IMR-90 (cell line): ENCODE measurements at regions not wholly inside any gene's neighbourhood (a gene's known extent, or its start where the extent isn't known, plus 50 kb on each side); places are given as distances from the start of the nearest gene placed in this dataset.

Source experiments
- ATAC-seq: fragments of 200-7000 bp; cut with Tn5 transposase; 2 replicates; pipeline ENCODE4 v1.9.1; 2020; ENCODE audit warnings: low read depth, mild to moderate bottlenecking, moderate library complexity
- BruUV-seq: library from RNA; stranded (reverse); fragments of 400-500 nt; replicated peaks from 2 replicates; lab custom pipeline; 2021; lab: Mats Ljungman, UMichigan
- CTCF ChIA-PET: fragments of 300-600 bp; formaldehyde crosslinking; extraction: SDS; loops from one replicate; lab custom pipeline; 2021; ENCODE audit warnings: antibody characterized with exemption; lab: Yijun Ruan, JAX
- POLR2A ChIA-PET: fragments of 300-600 bp; sonication (Branson Sonifier 250); formaldehyde crosslinking; loops from one replicate; lab custom pipeline; 2022; ENCODE audit warnings: antibody characterized with exemption; ENCODE audit not compliant: unreplicated experiment; lab: Charles Lee
- DNase-seq: peaks from one replicate; pipeline ENCODE4 v3.0.0; 2013
- H2AFZ ChIP-seq: replicated peaks from 2 replicates; pipeline ENCODE3; 2013; ENCODE audit warnings: low read length, mild to moderate bottlenecking; ENCODE audit not compliant: poor library complexity
- H2AK5ac ChIP-seq: 2 replicates; pipeline ENCODE4 v1.6.1; 2013; ENCODE audit warnings: low read depth, low read length, inconsistent platforms
- H2AK9ac ChIP-seq: replicated peaks from 2 replicates; pipeline ENCODE3; 2013; ENCODE audit warnings: mild to moderate bottlenecking, low read depth, low read length, moderate library complexity; ENCODE audit not compliant: poor library complexity
- H2BK120ac ChIP-seq: 2 replicates; pipeline ENCODE4 v1.6.1; 2013; ENCODE audit warnings: low read depth, low read length, inconsistent platforms
- H2BK15ac ChIP-seq: 3 replicates; pipeline ENCODE4 v1.6.1; 2013; ENCODE audit warnings: low read depth, low read length, inconsistent platforms
- H2BK20ac ChIP-seq: 2 replicates; pipeline ENCODE4 v1.6.1; 2013; ENCODE audit warnings: low read depth, mild to moderate bottlenecking, inconsistent platforms, low read length, moderate library complexity
- H2BK5ac ChIP-seq: 2 replicates; pipeline ENCODE4 v1.6.1; 2013; ENCODE audit warnings: mild to moderate bottlenecking, low read depth, low read length, inconsistent platforms; ENCODE audit not compliant: poor library complexity, severe bottlenecking
- H3K14ac ChIP-seq: replicated peaks from 2 replicates; pipeline ENCODE4 v1.6.1; 2013; ENCODE audit warnings: low read depth, low read length, inconsistent platforms
- H3K18ac ChIP-seq: 2 replicates; pipeline ENCODE4 v1.6.1; 2013; ENCODE audit warnings: low read depth, low read length, control low read depth
- H3K23ac ChIP-seq: 2 replicates; pipeline ENCODE4 v1.6.1; 2013; ENCODE audit warnings: low read depth, low read length, inconsistent platforms
- H3K27ac ChIP-seq: 2 replicates; pipeline ENCODE4 v1.5.1; 2013; ENCODE audit warnings: mild to moderate bottlenecking, control low read depth, low read length; ENCODE audit not compliant: insufficient read depth
- H3K27me3 ChIP-seq: 2 replicates; pipeline ENCODE4 v1.6.1; 2013; ENCODE audit warnings: low read length; ENCODE audit not compliant: control insufficient read depth, insufficient read depth
- H3K36me3 ChIP-seq: 2 replicates; pipeline ENCODE4 v1.6.1; 2013; ENCODE audit warnings: low read length, mixed read lengths; ENCODE audit not compliant: control insufficient read depth, insufficient read depth
- H3K4ac ChIP-seq: 2 replicates; pipeline ENCODE4 v1.6.1; 2013; ENCODE audit warnings: low read depth, low read length, inconsistent platforms
- H3K4me1 ChIP-seq: 2 replicates; pipeline ENCODE4 v1.6.1; 2013; ENCODE audit warnings: low read length, mixed read lengths; ENCODE audit not compliant: control insufficient read depth, insufficient read depth
- H3K4me2 ChIP-seq: 2 replicates; pipeline ENCODE4 v1.6.1; 2013; ENCODE audit warnings: low read depth, mild to moderate bottlenecking, control low read depth, low read length, moderate library complexity
- H3K4me3 ChIP-seq: 2 replicates; pipeline ENCODE4 v1.5.1; 2013; ENCODE audit warnings: low read depth, mild to moderate bottlenecking, control low read depth, low read length, moderate library complexity; ENCODE audit not compliant: insufficient read depth
- H3K56ac ChIP-seq: 2 replicates; pipeline ENCODE4 v1.6.1; 2013; ENCODE audit warnings: low read length, inconsistent platforms; ENCODE audit not compliant: insufficient read depth; ENCODE audit errors: extremely low read depth
- H3K79me1 ChIP-seq, 2 experiments: 2 replicates each; pipeline ENCODE4 v1.6.1; 2013; ENCODE audit warnings: low read length in 2 of 2, inconsistent platforms in 1 of 2, low read depth in 1 of 2
- H3K9ac ChIP-seq: 2 replicates; pipeline ENCODE4 v1.6.1; 2013; ENCODE audit warnings: low read depth, low read length, control low read depth
- H3K9me1 ChIP-seq: 2 replicates; pipeline ENCODE4 v1.6.1; 2013; ENCODE audit warnings: low read length, inconsistent platforms; ENCODE audit not compliant: insufficient read depth
- H3K9me3 ChIP-seq: 2 replicates; pipeline ENCODE4 v1.6.1; 2013; ENCODE audit warnings: low read length; ENCODE audit not compliant: control insufficient read depth, insufficient read depth
- H4K20me1 ChIP-seq: 2 replicates; pipeline ENCODE4 v1.6.1; 2013; ENCODE audit warnings: low read length, inconsistent platforms; ENCODE audit not compliant: insufficient read depth
- H4K5ac ChIP-seq: 2 replicates; pipeline ENCODE4 v1.6.1; 2013; ENCODE audit warnings: mild to moderate bottlenecking, low read depth, low read length, control low read depth
- H4K8ac ChIP-seq, 2 experiments: 2 replicates each; pipeline ENCODE4 v1.6.1; 2013; ENCODE audit warnings: low read depth in 2 of 2, low read length in 2 of 2, control low read depth in 1 of 2, inconsistent platforms in 1 of 2
- H4K91ac ChIP-seq: 2 replicates; pipeline ENCODE4 v1.6.1; 2013; ENCODE audit warnings: low read depth, low read length, inconsistent platforms; ENCODE audit not compliant: insufficient read depth
- BHLHE40 ChIP-seq: fragments of 150-350 bp; IDR thresholded peaks from 2 replicates; pipeline ENCODE4 v1.6.1; 2016; ENCODE audit warnings: mild to moderate bottlenecking, low read depth, low read length
- CEBPB ChIP-seq: IDR thresholded peaks from 2 replicates; pipeline ENCODE4 v1.6.1; 2012; ENCODE audit warnings: low read depth, low read length, improper control_type of control experiment
- MAFK ChIP-seq: IDR thresholded peaks from 2 replicates; pipeline ENCODE4 v1.6.1; 2012; ENCODE audit warnings: low read depth, low read length, improper control_type of control experiment
- MXI1 ChIP-seq: IDR thresholded peaks from 2 replicates; pipeline ENCODE4 v1.6.1; 2012; ENCODE audit warnings: low read depth, mild to moderate bottlenecking, low read length, moderate library complexity, borderline replicate concordance
- POLR2A ChIP-seq: IDR thresholded peaks from 2 replicates; pipeline ENCODE4 v1.6.1; 2012; ENCODE audit warnings: mild to moderate bottlenecking, low read depth, low read length
- RAD21 ChIP-seq: IDR thresholded peaks from 2 replicates; pipeline ENCODE4 v1.6.1; 2012; ENCODE audit warnings: low read length, improper control_type of control experiment
- RCOR1 ChIP-seq: IDR thresholded peaks from 2 replicates; pipeline ENCODE4 v1.6.1; 2012; ENCODE audit warnings: mild to moderate bottlenecking, low read length, improper control_type of control experiment; ENCODE audit not compliant: insufficient replicate concordance
- SMC3 ChIP-seq: fragments of 150-350 bp; IDR thresholded peaks from 2 replicates; pipeline ENCODE4 v1.6.1; 2016; ENCODE audit warnings: low read depth, mild to moderate bottlenecking, antibody characterized with exemption, low read length, moderate library complexity
- WGBS, 2 experiments: methylation state at CpG; one replicate each; pipeline versions ENCODE4 v1.1.5 to v1.1.7; 2013; ENCODE audit warnings: missing lambda C conversion rate in 2 of 2; ENCODE audit not compliant: insufficient read length in 1 of 2; ENCODE audit errors: extremely low coverage in 2 of 2; 5-methylcytosine and 5-hydroxymethylcytosine counted together
- dilution Hi-C: fragments of 300-500 bp; cut with HindIII; formaldehyde crosslinking; loops from one replicate; pipeline ENCODE4 v1.14.3; 2018; ENCODE audit warnings: low sequenced_read_pairs; ENCODE audit not compliant: unreplicated experiment
- in situ Hi-C: fragments of 300-500 bp; cut with MboI; formaldehyde crosslinking; loops from 3 replicates; pipeline ENCODE4 v1.14.3; 2019; ENCODE audit warnings: low sequenced_read_pairs, inconsistent platforms, mixed read lengths
- intact Hi-C: fragments of 100-400 bp; cut with micrococcal nuclease; formaldehyde crosslinking; loops from 2 replicates; pipeline ENCODE4 v1.10.0; 2022
- TF ChIP-seq, protein P1 (sequence below): fragments of 150-350 bp; IDR thresholded peaks from 2 replicates; pipeline ENCODE4 v1.6.1; 2016; ENCODE audit warnings: low read depth, mild to moderate bottlenecking, low read length, moderate library complexity, borderline replicate concordance
- TF ChIP-seq, protein P2 (sequence below): fragments of 150-350 bp; IDR thresholded peaks from 2 replicates; pipeline ENCODE4 v1.6.1; 2017; ENCODE audit warnings: mild to moderate bottlenecking, antibody characterized with exemption, low read length, low read depth

DNA sequence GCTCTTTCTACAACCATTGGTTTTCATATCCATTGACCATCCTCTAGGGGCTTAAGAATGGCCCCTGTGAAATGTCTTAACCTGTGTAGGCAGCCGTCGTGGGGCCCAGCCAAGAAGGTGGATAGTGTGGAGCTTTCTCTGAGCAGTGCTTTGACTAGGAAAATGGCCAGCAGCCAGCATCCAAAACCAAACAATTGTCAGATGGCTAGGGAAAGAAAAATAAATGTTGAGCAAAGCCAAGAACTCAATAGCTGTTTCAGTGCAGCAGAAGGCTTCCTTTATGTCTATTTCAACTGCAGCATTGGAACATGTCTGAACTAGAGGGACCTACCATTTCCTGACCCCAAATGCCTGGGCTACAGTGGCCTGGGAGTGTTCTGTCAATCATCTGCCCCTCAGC is 374.9 kb downstream of the TLE4 start:
- Histone ChIP-seq H4K8ac (0 out of 4 replicates have a peak overlapping the region, but pooled peaks of 1 of the 2 experiments have one; percentile 30), H3K4ac (no peak overlapping the region), H3K36me3 (no peaks in the 10 kb centered on the region), H3K9ac (no peak overlapping the region), H3K18ac (peak overlapping the region; percentile 33; the same call in 1 of the 2 replicates), H3K79me1 (no peaks in the 10 kb centered on the region), H2BK120ac (no peak overlapping the region), H3K56ac (no peak overlapping the region), H4K5ac (no peak overlapping the region), H3K9me1 (no peaks in the 10 kb centered on the region), H4K20me1 (no peaks in the 10 kb centered on the region), H2BK20ac (no peak overlapping the region), H2BK5ac (no peak overlapping the region), H2AK5ac (no peak overlapping the region), H3K23ac (no peak overlapping the region), H3K27me3 (no peaks in the 10 kb centered on the region), H2AK9ac (no peak overlapping the region), H3K9me3 (no peaks in the 10 kb centered on the region), H3K4me1 (peaks cover 2% of the 10 kb centered on the region; the same call in 1 of the 2 replicates), H2BK15ac (no peak overlapping the region), H3K27ac (no peak overlapping the region; the same call in 1 of the 2 replicates), H4K91ac (no peak overlapping the region), H2AFZ (no peak overlapping the region), H3K4me2 (no peak overlapping the region; the same call in 1 of the 2 replicates), H3K14ac (no peak overlapping the region), H3K4me3 (no peak overlapping the region)
- BruUV-seq = no TSS peak
- ChIA-PET CTCF (no interaction called here), POLR2A (no interaction called here)
- dilution Hi-C loops (no loop called here), intact Hi-C loops (loop anchor here (10.0 kb wide), 1 partner anchor 202 kb away; no protein-coding TSS in a partner anchor), in situ Hi-C loops (no loop called here)
- ATAC-seq (peak; percentile 68; the same call in 1 of the 2 replicates), DNase-seq (peak; percentile 32)
- no CpG with 5 or more reads among the region's 2 CpGs for WGBS, 2 experiments
- no peak for TF ChIP-seq BHLHE40
- no peak for TF ChIP-seq SMC3
- TF ChIP-seq RAD21 = no peak
- TF ChIP-seq RCOR1 = no peak
- TF ChIP-seq, protein P1, sequence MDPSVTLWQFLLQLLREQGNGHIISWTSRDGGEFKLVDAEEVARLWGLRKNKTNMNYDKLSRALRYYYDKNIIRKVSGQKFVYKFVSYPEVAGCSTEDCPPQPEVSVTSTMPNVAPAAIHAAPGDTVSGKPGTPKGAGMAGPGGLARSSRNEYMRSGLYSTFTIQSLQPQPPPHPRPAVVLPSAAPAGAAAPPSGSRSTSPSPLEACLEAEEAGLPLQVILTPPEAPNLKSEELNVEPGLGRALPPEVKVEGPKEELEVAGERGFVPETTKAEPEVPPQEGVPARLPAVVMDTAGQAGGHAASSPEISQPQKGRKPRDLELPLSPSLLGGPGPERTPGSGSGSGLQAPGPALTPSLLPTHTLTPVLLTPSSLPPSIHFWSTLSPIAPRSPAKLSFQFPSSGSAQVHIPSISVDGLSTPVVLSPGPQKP = no peak
- TF ChIP-seq CEBPB = no peak
- no peak for TF ChIP-seq MXI1
- no peak for TF ChIP-seq POLR2A
- TF ChIP-seq, protein P2, sequence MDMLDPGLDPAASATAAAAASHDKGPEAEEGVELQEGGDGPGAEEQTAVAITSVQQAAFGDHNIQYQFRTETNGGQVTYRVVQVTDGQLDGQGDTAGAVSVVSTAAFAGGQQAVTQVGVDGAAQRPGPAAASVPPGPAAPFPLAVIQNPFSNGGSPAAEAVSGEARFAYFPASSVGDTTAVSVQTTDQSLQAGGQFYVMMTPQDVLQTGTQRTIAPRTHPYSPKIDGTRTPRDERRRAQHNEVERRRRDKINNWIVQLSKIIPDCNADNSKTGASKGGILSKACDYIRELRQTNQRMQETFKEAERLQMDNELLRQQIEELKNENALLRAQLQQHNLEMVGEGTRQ = no peak
- TF ChIP-seq MAFK = no peak
